ENCODE measurements at regions not wholly inside any gene's neighbourhood (a gene's known extent, or its start where the extent isn't known, plus 50 kb on each side); places are given as distances from the start of the nearest gene placed in this dataset.

- TF ChIP-seq GLIS3 (CRISPR knock-in tag; IDR thresholded peaks at IDR 0.05) (no peak), ZC3H10 (CRISPR knock-in tag; IDR thresholded peaks at IDR 0.05) (no peak), CSRNP3 (CRISPR knock-in tag; IDR thresholded peaks at IDR 0.05) (no peak), ZNF70 (CRISPR knock-in tag; IDR thresholded peaks at IDR 0.05) (no peak), TCF4 (CRISPR knock-in tag; IDR thresholded peaks at IDR 0.05; ENCODE audit: borderline replicate concordance) (no peak), POU6F1 (CRISPR knock-in tag; IDR thresholded peaks at IDR 0.05; ENCODE audit: borderline replicate concordance, low read depth) (no peak), SNAI2 (CRISPR knock-in tag; IDR thresholded peaks at IDR 0.05) (no peak), BACH2 (CRISPR knock-in tag; IDR thresholded peaks at IDR 0.05; ENCODE audit: borderline replicate concordance) (no peak), ZNF8 (CRISPR knock-in tag; IDR thresholded peaks at IDR 0.05) (no peak), RARB (CRISPR knock-in tag; IDR thresholded peaks at IDR 0.05) (no peak), CREB5 (CRISPR knock-in tag; IDR thresholded peaks at IDR 0.05; ENCODE audit: low read depth) (no peak), ARNTL (CRISPR knock-in tag; IDR thresholded peaks at IDR 0.05; ENCODE audit: borderline replicate concordance, low read depth) (no peak), PATZ1 (CRISPR knock-in tag; IDR thresholded peaks at IDR 0.05; ENCODE audit: borderline replicate concordance) (no peak), ZNF565 (CRISPR knock-in tag; conservative IDR thresholded peaks at IDR 0.05; ENCODE audit: low read depth) (no peak), OSR1 (CRISPR knock-in tag; IDR thresholded peaks at IDR 0.05) (no peak), TOX (CRISPR knock-in tag; IDR thresholded peaks at IDR 0.05; ENCODE audit: borderline replicate concordance) (no peak), CSDC2 (CRISPR knock-in tag; IDR thresholded peaks at IDR 0.05) (no peak), ISL1 (CRISPR knock-in tag; IDR thresholded peaks at IDR 0.05) (no peak), PPARA (CRISPR knock-in tag; IDR thresholded peaks at IDR 0.05; ENCODE audit: borderline replicate concordance) (no peak)
- no peak for ATAC-seq
Measured at GRCh38 chr21:39097335-39097861, 85.9 kb downstream of the PSMG1 start.

- TF ChIP-seq ESRRG (CRISPR knock-in tag; IDR thresholded peaks at IDR 0.05), result no peak
- no peak for TF ChIP-seq ZC3H10 (CRISPR knock-in tag; IDR thresholded peaks at IDR 0.05)
- no peak for TF ChIP-seq OSR1 (CRISPR knock-in tag; IDR thresholded peaks at IDR 0.05)
- TF ChIP-seq CSRNP3 (CRISPR knock-in tag; IDR thresholded peaks at IDR 0.05), result no peak
- TF ChIP-seq ZNF565 (CRISPR knock-in tag; conservative IDR thresholded peaks at IDR 0.05; ENCODE audit: low read depth), result no peak
- TF ChIP-seq CREB5 (CRISPR knock-in tag; IDR thresholded peaks at IDR 0.05; ENCODE audit: low read depth), result no peak
- no peak for TF ChIP-seq ARNTL (CRISPR knock-in tag; IDR thresholded peaks at IDR 0.05; ENCODE audit: borderline replicate concordance, low read depth)
- no peak for TF ChIP-seq TCF4 (CRISPR knock-in tag; IDR thresholded peaks at IDR 0.05; ENCODE audit: borderline replicate concordance)
- no peak for TF ChIP-seq ZNF8 (CRISPR knock-in tag; IDR thresholded peaks at IDR 0.05)
- TF ChIP-seq ZFP3 (CRISPR knock-in tag; IDR thresholded peaks at IDR 0.05), result no peak
- no peak for ATAC-seq
Measured at GRCh38 chr21:39096754-39097153, 86.5 kb downstream of the PSMG1 start.

- no peak for ATAC-seq
- TF ChIP-seq CSDC2 (CRISPR knock-in tag; IDR thresholded peaks at IDR 0.05), result no peak
- TF ChIP-seq OSR1 (CRISPR knock-in tag; IDR thresholded peaks at IDR 0.05), result no peak
- TF ChIP-seq TSHZ2 (CRISPR knock-in tag; IDR thresholded peaks at IDR 0.05), result no peak
- no peak for TF ChIP-seq POU6F1 (CRISPR knock-in tag; IDR thresholded peaks at IDR 0.05; ENCODE audit: borderline replicate concordance, low read depth)
- TF ChIP-seq ZNF565 (CRISPR knock-in tag; conservative IDR thresholded peaks at IDR 0.05; ENCODE audit: low read depth), result no peak
- no peak for TF ChIP-seq CREB5 (CRISPR knock-in tag; IDR thresholded peaks at IDR 0.05; ENCODE audit: low read depth)
Measured at GRCh38 chr21:39095681-39096080, 87.6 kb downstream of the PSMG1 start.
